Left lung (tissue), 4 donors: ENCODE measurements at regions not wholly inside any gene's neighbourhood (a gene's known extent, or its start where the extent isn't known, plus 50 kb on each side); places are given as distances from the start of the nearest gene placed in this dataset.

Source experiments
- ATAC-seq: fragments of 200-7000 bp; cut with Tn5 transposase; one replicate; pipeline ENCODE4 v1.9.1; 2020; ENCODE audit warnings: moderate library complexity
- DNase-seq, 4 donors: peaks; one replicate each; pipeline ENCODE4 v3.0.0-alpha.2; 2013 to 2020
- H3K27ac ChIP-seq, 2 donors: fragments of 200-600 bp; sonication (generic) in 1 of 2; one replicate each; pipeline versions ENCODE4 v1.5.0 to v1.8.0; 2020 to 2021
- H3K27me3 ChIP-seq, 2 donors: fragments of 200-600 bp; sonication (generic) in 1 of 2; one replicate each; pipeline versions ENCODE4 v1.5.0 to v1.8.0; 2020 to 2021
- H3K36me3 ChIP-seq, 2 donors: fragments of 200-600 bp; sonication (generic) in 1 of 2; one replicate each; pipeline versions ENCODE4 v1.5.0 to v1.8.0; 2020 to 2021
- H3K4me1 ChIP-seq, 2 donors: fragments of 200-600 bp; one replicate each; pipeline ENCODE4 v1.8.0; 2021
- H3K4me3 ChIP-seq, 2 donors: fragments of 200-600 bp; sonication (generic) in 1 of 2; one replicate each; pipeline versions ENCODE4 v1.5.0 to v1.8.0; 2020 to 2021; ENCODE audit warnings: mild to moderate bottlenecking in 1 of 2
- H3K9me3 ChIP-seq, 2 donors: fragments of 200-600 bp; sonication (generic) in 1 of 2; one replicate each; pipeline versions ENCODE4 v1.5.0 to v1.8.0; 2020 to 2021
- intact Hi-C, 2 donors: fragments of 100-400 bp; cut with DNase I; formaldehyde crosslinking; loops; one replicate each; pipeline versions ENCODE4 v1.11.2 to v1.14.2; 2022
- TF ChIP-seq, protein P1 (sequence below), 2 donors: fragments of 200-600 bp; sonication (generic) in 1 of 2; IDR thresholded peaks; one replicate each; pipeline versions ENCODE4 v1.5.0 to v1.8.0; 2021; ENCODE audit warnings: antibody characterized with exemption in 2 of 2
- donor health status: DM: no; HTN: yes; CAD: no.
- donor health status: DM: no; HTN: no; CAD: no.

- DNase-seq (no peak), ATAC-seq (no peak)
- TF ChIP-seq, protein P1, sequence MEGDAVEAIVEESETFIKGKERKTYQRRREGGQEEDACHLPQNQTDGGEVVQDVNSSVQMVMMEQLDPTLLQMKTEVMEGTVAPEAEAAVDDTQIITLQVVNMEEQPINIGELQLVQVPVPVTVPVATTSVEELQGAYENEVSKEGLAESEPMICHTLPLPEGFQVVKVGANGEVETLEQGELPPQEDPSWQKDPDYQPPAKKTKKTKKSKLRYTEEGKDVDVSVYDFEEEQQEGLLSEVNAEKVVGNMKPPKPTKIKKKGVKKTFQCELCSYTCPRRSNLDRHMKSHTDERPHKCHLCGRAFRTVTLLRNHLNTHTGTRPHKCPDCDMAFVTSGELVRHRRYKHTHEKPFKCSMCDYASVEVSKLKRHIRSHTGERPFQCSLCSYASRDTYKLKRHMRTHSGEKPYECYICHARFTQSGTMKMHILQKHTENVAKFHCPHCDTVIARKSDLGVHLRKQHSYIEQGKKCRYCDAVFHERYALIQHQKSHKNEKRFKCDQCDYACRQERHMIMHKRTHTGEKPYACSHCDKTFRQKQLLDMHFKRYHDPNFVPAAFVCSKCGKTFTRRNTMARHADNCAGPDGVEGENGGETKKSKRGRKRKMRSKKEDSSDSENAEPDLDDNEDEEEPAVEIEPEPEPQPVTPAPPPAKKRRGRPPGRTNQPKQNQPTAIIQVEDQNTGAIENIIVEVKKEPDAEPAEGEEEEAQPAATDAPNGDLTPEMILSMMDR (IDR thresholded peaks at IDR 0.05), result no peak
- H3K36me3 ChIP-seq, result no peaks in the 10 kb centered on the region
- H3K4me1 ChIP-seq, result no peaks in the 10 kb centered on the region
- no peak overlapping the region for H3K27ac ChIP-seq
- no peaks in the 10 kb centered on the region for H3K27me3 ChIP-seq
- intact Hi-C loops, result no loop called here
- no peak overlapping the region for H3K4me3 ChIP-seq
- H3K9me3 ChIP-seq, result peaks cover 0 to 14% of the 10 kb centered on the region in 2 donors
These were observed 91.5 kb downstream of the XCL2 start for GRCh38 chr1:168452329-168452728.

- no peak for DNase-seq
- Histone ChIP-seq H3K27ac (no peak overlapping the region), H3K36me3 (no peaks in the 10 kb centered on the region), H3K4me1 (no peaks in the 10 kb centered on the region), H3K9me3 (peaks cover 0 to 9% of the 10 kb centered on the region in 2 donors), H3K4me3 (no peak overlapping the region), H3K27me3 (no peaks in the 10 kb centered on the region)
- no peak for ATAC-seq
- intact Hi-C loops, result loop anchor here in 1 of 2 donors (5.0 kb wide), 1 partner anchor 114 kb away; no protein-coding TSS in a partner anchor
- TF ChIP-seq, protein P1 (IDR thresholded peaks at IDR 0.05), result no peak
These were observed 95.9 kb downstream of the XCL2 start for GRCh38 chr1:168447871-168448270.

DNA sequence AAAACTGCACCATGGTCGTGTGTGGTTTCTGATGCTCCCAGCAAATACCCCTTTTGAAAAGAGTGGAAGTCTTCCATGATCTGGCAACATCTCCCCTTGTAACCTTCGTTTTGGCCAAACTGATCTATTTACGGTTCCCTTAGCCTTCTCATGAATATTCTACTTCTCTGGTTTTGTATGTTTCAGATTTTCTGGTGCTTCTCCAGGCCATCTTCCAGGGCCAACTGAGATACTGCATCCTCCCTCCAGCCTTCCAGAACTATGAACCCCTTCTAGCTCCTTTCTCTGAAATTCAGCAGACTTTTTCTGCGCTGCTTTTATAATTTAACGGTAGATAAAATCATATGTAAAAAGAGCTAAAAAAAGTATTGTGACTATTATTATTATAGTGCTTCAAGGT lies 97.7 kb downstream of the XCL2 start:
- no peaks in the 10 kb centered on the region for H3K4me1 ChIP-seq
- H3K36me3 ChIP-seq, result no peaks in the 10 kb centered on the region
- no peak for DNase-seq
- no peak overlapping the region for H3K27ac ChIP-seq
- H3K4me3 ChIP-seq, result no peak overlapping the region
- H3K9me3 ChIP-seq, result no peaks in the 10 kb centered on the region
- ATAC-seq, result no peak
- TF ChIP-seq, protein P1 (IDR thresholded peaks at IDR 0.05), result no peak
- H3K27me3 ChIP-seq, result no peaks in the 10 kb centered on the region
- intact Hi-C loops, result loop anchor here in 1 of 2 donors (5.0 kb wide), 1 partner anchor 116 kb away; no protein-coding TSS in a partner anchor

- no peak overlapping the region for H3K27ac ChIP-seq
- TF ChIP-seq, protein P1 (IDR thresholded peaks at IDR 0.05), result no peak
- peaks cover 0 to 9% of the 10 kb centered on the region in 2 donors for H3K4me1 ChIP-seq
- ATAC-seq (no peak), DNase-seq (no peak)
- intact Hi-C loops, result no loop called here
- H3K27me3 ChIP-seq, result no peaks in the 10 kb centered on the region
- H3K36me3 ChIP-seq, result no peaks in the 10 kb centered on the region
- H3K4me3 ChIP-seq, result no peak overlapping the region
- no peaks in the 10 kb centered on the region for H3K9me3 ChIP-seq
These were observed 99.9 kb downstream of the XCL2 start for GRCh38 chr1:168443899-168444298.

GRCh38 chr1:168443356-168443755 lies 100.4 kb downstream of the XCL2 start:
- Histone ChIP-seq H3K27ac (no peak overlapping the region), H3K36me3 (no peaks in the 10 kb centered on the region), H3K27me3 (no peaks in the 10 kb centered on the region), H3K9me3 (no peaks in the 10 kb centered on the region), H3K4me3 (no peak overlapping the region), H3K4me1 (peaks cover 0 to 9% of the 10 kb centered on the region in 2 donors)
- intact Hi-C loops, result no loop called here
- TF ChIP-seq, protein P1 (IDR thresholded peaks at IDR 0.05), result no peak
- ATAC-seq (no peak), DNase-seq (no peak)
